ENCODE measurements at regions not wholly inside any gene's neighbourhood (a gene's known extent, or its start where the extent isn't known, plus 50 kb on each side); places are given as distances from the start of the nearest gene placed in this dataset.

DNA sequence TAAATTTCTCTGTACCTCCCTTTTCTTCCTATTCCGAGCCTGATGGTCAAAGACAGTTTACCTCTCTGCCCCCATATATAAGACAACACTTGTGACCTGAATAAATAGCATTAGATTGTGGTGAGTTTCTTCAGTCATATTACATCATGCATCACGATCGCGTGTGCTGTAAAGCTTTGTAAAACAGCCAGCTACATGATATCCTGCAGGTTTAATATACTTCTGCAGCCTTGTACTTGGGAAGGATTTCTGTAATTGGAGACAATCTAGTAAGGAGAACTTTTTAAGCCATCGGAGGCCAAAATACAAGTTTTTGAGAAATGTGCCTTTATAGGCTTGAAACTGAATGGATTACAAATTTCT, 711.8 kb upstream of the WWC1 start:
- POLR2A ChIA-PET, result interaction anchor here (0.6 kb wide), 1 partner anchor 733 kb away, joined by 4 read pairs; no protein-coding TSS in a partner anchor
- no peak for ATAC-seq

DNA sequence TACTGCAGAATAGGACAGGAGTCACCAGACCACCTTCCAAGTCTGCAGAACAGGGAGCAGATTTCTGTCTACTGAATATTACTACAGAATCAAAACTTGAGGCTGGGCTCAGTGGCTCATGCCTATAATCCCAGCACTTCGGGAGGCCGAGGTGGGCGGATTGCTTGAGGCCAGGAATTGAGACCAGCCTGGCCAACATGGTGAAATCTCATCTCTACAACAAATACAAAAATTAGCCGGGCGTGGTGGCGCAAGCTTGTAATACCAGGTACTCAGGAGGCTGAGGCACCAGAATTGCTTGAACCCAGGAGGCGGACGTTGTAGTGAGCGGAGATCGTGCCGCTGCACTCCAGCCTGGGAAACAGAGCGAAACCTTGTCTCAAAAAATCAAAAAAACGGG, 710.8 kb upstream of the WWC1 start:
- Mint-ChIP-seq H3K4me3 (no peak overlapping the region), H3K36me3 (no peaks in the 10 kb centered on the region), H3K27ac (no peak overlapping the region), H3K9me3 (peaks cover 5% of the 10 kb centered on the region), H3K27me3 (ENCODE audit: low read depth) (no peaks in the 10 kb centered on the region), H3K4me1 (peaks cover 22% of the 10 kb centered on the region)
- TF ChIP-seq, protein P1, sequence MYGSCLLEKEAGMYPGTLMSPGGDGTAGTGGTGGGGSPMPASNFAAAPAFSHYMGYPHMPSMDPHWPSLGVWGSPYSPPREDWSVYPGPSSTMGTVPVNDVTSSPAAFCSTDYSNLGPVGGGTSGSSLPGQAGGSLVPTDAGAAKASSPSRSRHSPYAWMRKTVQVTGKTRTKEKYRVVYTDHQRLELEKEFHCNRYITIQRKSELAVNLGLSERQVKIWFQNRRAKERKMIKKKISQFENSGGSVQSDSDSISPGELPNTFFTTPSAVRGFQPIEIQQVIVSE (CRISPR knock-in tag; IDR thresholded peaks at IDR 0.05; ENCODE audit: borderline replicate concordance), result no peak
- no peak for TF ChIP-seq ESRRA (CRISPR knock-in tag; IDR thresholded peaks at IDR 0.05; ENCODE audit: borderline replicate concordance)
- TF ChIP-seq SP1 (CRISPR knock-in tag; conservative IDR thresholded peaks at IDR 0.05), result no peak
- TF ChIP-seq NFYB (CRISPR knock-in tag; conservative IDR thresholded peaks at IDR 0.05; ENCODE audit: low read depth), result no peak
- no peak for TF ChIP-seq TCF7 (CRISPR knock-in tag; IDR thresholded peaks at IDR 0.05; ENCODE audit: low read depth)
- TF ChIP-seq, protein P2, sequence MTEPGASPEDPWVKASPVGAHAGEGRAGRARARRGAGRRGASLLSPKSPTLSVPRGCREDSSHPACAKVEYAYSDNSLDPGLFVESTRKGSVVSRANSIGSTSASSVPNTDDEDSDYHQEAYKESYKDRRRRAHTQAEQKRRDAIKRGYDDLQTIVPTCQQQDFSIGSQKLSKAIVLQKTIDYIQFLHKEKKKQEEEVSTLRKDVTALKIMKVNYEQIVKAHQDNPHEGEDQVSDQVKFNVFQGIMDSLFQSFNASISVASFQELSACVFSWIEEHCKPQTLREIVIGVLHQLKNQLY (CRISPR knock-in tag; IDR thresholded peaks at IDR 0.05), result no peak
- TF ChIP-seq SOX15 (CRISPR knock-in tag; IDR thresholded peaks at IDR 0.05), result no peak
- no peak for TF ChIP-seq PRRX2 (CRISPR knock-in tag; IDR thresholded peaks at IDR 0.05)
- no peak for TF ChIP-seq TEAD1 (CRISPR knock-in tag; IDR thresholded peaks at IDR 0.05)
- TF ChIP-seq NR2C2 (CRISPR knock-in tag; IDR thresholded peaks at IDR 0.05), result no peak
- TF ChIP-seq RORB (CRISPR knock-in tag; IDR thresholded peaks at IDR 0.05), result no peak
- ATAC-seq (no peak), DNase-seq (ENCODE audit: low spot score) (no peak)
- ChIA-PET POLR2A (no interaction called here), CTCF (interaction anchor here (1.2 kb wide), 1 partner anchor 467 kb away, joined by 3 read pairs; no protein-coding TSS in a partner anchor)

More for the DNA sequence above, 711.8 kb upstream of the WWC1 start:
- H3K36me3 Mint-ChIP-seq, result no peaks in the 10 kb centered on the region
- DNase-seq (ENCODE audit: low spot score), result no peak
- no peak overlapping the region for H3K4me3 Mint-ChIP-seq
- CTCF ChIA-PET, result interaction anchor here (1.3 kb wide), 1 partner anchor 8 kb away, joined by 5 read pairs; no protein-coding TSS in a partner anchor
- H3K4me1 Mint-ChIP-seq, result peaks cover 31% of the 10 kb centered on the region
- TF ChIP-seq ZNF317 (CRISPR knock-in tag; IDR thresholded peaks at IDR 0.05; ENCODE audit: borderline replicate concordance, low read depth) (no peak), NR2C2 (CRISPR knock-in tag; IDR thresholded peaks at IDR 0.05) (no peak), CREB1 (CRISPR knock-in tag; IDR thresholded peaks at IDR 0.05) (no peak)
- TF ChIP-seq, protein P3, sequence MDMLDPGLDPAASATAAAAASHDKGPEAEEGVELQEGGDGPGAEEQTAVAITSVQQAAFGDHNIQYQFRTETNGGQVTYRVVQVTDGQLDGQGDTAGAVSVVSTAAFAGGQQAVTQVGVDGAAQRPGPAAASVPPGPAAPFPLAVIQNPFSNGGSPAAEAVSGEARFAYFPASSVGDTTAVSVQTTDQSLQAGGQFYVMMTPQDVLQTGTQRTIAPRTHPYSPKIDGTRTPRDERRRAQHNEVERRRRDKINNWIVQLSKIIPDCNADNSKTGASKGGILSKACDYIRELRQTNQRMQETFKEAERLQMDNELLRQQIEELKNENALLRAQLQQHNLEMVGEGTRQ (CRISPR knock-in tag; IDR thresholded peaks at IDR 0.05), result no peak
- H3K9me3 Mint-ChIP-seq, result no peaks in the 10 kb centered on the region
- H3K27ac Mint-ChIP-seq, result no peak overlapping the region
- H3K27me3 Mint-ChIP-seq (ENCODE audit: low read depth), result no peaks in the 10 kb centered on the region

DNA sequence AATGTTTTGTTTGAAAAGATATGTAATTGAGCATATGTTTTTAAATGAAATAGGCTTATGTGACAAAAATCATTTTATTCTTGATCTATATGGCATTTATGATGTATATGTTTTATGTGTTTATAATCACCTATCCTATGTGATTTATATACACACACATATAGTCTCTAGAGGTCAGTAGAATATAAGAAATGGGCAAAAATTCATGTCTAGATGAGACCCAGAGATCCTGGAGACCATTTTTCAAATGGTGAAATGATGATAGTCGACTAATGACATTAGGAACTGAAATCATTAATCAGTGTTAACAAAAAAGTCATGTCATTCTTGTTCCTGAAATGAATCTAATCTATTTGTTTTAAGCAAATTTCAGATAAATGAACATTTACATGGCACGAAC, 709.2 kb upstream of the WWC1 start:
- TF ChIP-seq KAT7 (CRISPR knock-in tag; IDR thresholded peaks at IDR 0.05; ENCODE audit: borderline replicate concordance), result no peak
- TF ChIP-seq, protein P4, sequence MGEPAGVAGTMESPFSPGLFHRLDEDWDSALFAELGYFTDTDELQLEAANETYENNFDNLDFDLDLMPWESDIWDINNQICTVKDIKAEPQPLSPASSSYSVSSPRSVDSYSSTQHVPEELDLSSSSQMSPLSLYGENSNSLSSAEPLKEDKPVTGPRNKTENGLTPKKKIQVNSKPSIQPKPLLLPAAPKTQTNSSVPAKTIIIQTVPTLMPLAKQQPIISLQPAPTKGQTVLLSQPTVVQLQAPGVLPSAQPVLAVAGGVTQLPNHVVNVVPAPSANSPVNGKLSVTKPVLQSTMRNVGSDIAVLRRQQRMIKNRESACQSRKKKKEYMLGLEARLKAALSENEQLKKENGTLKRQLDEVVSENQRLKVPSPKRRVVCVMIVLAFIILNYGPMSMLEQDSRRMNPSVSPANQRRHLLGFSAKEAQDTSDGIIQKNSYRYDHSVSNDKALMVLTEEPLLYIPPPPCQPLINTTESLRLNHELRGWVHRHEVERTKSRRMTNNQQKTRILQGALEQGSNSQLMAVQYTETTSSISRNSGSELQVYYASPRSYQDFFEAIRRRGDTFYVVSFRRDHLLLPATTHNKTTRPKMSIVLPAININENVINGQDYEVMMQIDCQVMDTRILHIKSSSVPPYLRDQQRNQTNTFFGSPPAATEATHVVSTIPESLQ (CRISPR knock-in tag; IDR thresholded peaks at IDR 0.05), result no peak
- TF ChIP-seq, protein P5, sequence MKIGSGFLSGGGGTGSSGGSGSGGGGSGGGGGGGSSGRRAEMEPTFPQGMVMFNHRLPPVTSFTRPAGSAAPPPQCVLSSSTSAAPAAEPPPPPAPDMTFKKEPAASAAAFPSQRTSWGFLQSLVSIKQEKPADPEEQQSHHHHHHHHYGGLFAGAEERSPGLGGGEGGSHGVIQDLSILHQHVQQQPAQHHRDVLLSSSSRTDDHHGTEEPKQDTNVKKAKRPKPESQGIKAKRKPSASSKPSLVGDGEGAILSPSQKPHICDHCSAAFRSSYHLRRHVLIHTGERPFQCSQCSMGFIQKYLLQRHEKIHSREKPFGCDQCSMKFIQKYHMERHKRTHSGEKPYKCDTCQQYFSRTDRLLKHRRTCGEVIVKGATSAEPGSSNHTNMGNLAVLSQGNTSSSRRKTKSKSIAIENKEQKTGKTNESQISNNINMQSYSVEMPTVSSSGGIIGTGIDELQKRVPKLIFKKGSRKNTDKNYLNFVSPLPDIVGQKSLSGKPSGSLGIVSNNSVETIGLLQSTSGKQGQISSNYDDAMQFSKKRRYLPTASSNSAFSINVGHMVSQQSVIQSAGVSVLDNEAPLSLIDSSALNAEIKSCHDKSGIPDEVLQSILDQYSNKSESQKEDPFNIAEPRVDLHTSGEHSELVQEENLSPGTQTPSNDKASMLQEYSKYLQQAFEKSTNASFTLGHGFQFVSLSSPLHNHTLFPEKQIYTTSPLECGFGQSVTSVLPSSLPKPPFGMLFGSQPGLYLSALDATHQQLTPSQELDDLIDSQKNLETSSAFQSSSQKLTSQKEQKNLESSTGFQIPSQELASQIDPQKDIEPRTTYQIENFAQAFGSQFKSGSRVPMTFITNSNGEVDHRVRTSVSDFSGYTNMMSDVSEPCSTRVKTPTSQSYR (CRISPR knock-in tag; IDR thresholded peaks at IDR 0.05), result no peak
- TF ChIP-seq, protein P6, sequence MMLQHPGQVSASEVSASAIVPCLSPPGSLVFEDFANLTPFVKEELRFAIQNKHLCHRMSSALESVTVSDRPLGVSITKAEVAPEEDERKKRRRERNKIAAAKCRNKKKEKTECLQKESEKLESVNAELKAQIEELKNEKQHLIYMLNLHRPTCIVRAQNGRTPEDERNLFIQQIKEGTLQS (CRISPR knock-in tag; conservative IDR thresholded peaks at IDR 0.05), result no peak
- ChIA-PET POLR2A (no interaction called here), CTCF (no interaction called here)
- ATAC-seq, result no peak
- Mint-ChIP-seq H3K9me3 (peaks cover 5% of the 10 kb centered on the region), H3K27ac (no peak overlapping the region), H3K4me3 (no peak overlapping the region), H3K27me3 (ENCODE audit: low read depth) (no peaks in the 10 kb centered on the region), H3K36me3 (no peaks in the 10 kb centered on the region), H3K4me1 (peaks cover 8% of the 10 kb centered on the region)
- DNase-seq (ENCODE audit: low spot score), result no peak
